Prostate gland (tissue), 2 donors: ENCODE measurements at regions not wholly inside any gene's neighbourhood (a gene's known extent, or its start where the extent isn't known, plus 50 kb on each side); places are given as distances from the start of the nearest gene placed in this dataset.

Experiments
- CTCF ChIP-seq, 4 experiments: fragments of 200-600 bp in 2 of 4; fragments of 450-650 bp in 2 of 4; sonication (generic) in 2 of 4; IDR thresholded peaks; 1 replicate in 3 of 4; 2 replicates in 1 of 4; pipeline ENCODE4 v1.5.1; 2016 to 2019; ENCODE audit warnings: antibody characterized with exemption in 4 of 4, mild to moderate bottlenecking in 2 of 4, moderate library complexity in 2 of 4
- POLR2A ChIP-seq: fragments of 450-650 bp; IDR thresholded peaks from one replicate; pipeline ENCODE4 v1.6.1; 2016; ENCODE audit warnings: antibody characterized with exemption, mild to moderate bottlenecking
- POLR2AphosphoS5 ChIP-seq: sonication (generic); formaldehyde crosslinking; IDR thresholded peaks from one replicate; pipeline ENCODE4 v1.6.1; 2017; ENCODE audit warnings: antibody characterized with exemption

- TF ChIP-seq CTCF (IDR thresholded peaks at IDR 0.05): no peak
- no peak for TF ChIP-seq POLR2A
- no peak for TF ChIP-seq POLR2AphosphoS5
Measured at GRCh38 chr4:110396963-110397362, 79.0 kb upstream of the ENPEP start.
